ENCODE measurements at regions not wholly inside any gene's neighbourhood (a gene's known extent, or its start where the extent isn't known, plus 50 kb on each side); places are given as distances from the start of the nearest gene placed in this dataset.
"Not testable (repeated sequence)": the region's sequence is repeated elsewhere in the genome, so short reads cannot be mapped to it uniquely, and the experiment has no call there.

- not testable (repeated sequence) for DNase-seq (ENCODE audit: low read depth)
Observed at GRCh38 chr5:109283086-109283485, 126.7 kb downstream of the PJA2 start.

GRCh38 chr5:109281136-109281690 lies 128.6 kb downstream of the PJA2 start:
- DNase-seq (ENCODE audit: low read depth) = no peak

- DNase-seq (ENCODE audit: low read depth) = no peak
Observed at GRCh38 chr5:109278141-109278540, 131.6 kb downstream of the PJA2 start.

GRCh38 chr5:109275919-109276318 lies 133.9 kb downstream of the PJA2 start:
- DNase-seq (ENCODE audit: low read depth) = no peak

GRCh38 chr5:109273594-109273993 lies 136.2 kb downstream of the PJA2 start:
- DNase-seq (ENCODE audit: low read depth) = no peak

- no peak for DNase-seq (ENCODE audit: low read depth)
Observed at GRCh38 chr5:109267283-109267682, 142.5 kb downstream of the PJA2 start.

- no peak for DNase-seq (ENCODE audit: low read depth)
Observed at GRCh38 chr5:109258755-109259154, 151.0 kb downstream of the PJA2 start.

GRCh38 chr5:109256486-109256885 lies 153.3 kb downstream of the PJA2 start:
- DNase-seq (ENCODE audit: low read depth) = peak; percentile 30

GRCh38 chr5:109254511-109254910 lies 155.3 kb downstream of the PJA2 start:
- no peak for DNase-seq (ENCODE audit: low read depth)

- DNase-seq (ENCODE audit: low read depth) = no peak
Observed at GRCh38 chr5:109253262-109253661, 156.5 kb downstream of the PJA2 start.

- DNase-seq (ENCODE audit: low read depth) = no peak
Observed at GRCh38 chr5:109252731-109253130, 157.0 kb downstream of the PJA2 start.

GRCh38 chr5:109250533-109251329 lies 159.0 kb downstream of the PJA2 start:
- no peak for DNase-seq (ENCODE audit: low read depth)

GRCh38 chr5:109250080-109250479 lies 159.7 kb downstream of the PJA2 start:
- DNase-seq (ENCODE audit: low read depth) = no peak

- no peak for DNase-seq (ENCODE audit: low read depth)
Observed at GRCh38 chr5:109249126-109249525, 160.6 kb downstream of the PJA2 start.

GRCh38 chr5:109247986-109248385 lies 161.8 kb downstream of the PJA2 start:
- no peak for DNase-seq (ENCODE audit: low read depth)

GRCh38 chr5:109246841-109247592 lies 162.8 kb downstream of the PJA2 start:
- DNase-seq (ENCODE audit: low read depth) = no peak
